Activated CD4-positive, alpha-beta T cell treated with anti-CD3 and anti-CD28 coated beads, Interleukin-2, Interleukin-6, amounts not matched to agents 100 ng/mL and 50 ng/mL, durations not matched to agents 16 hours and 8 hours (primary cell): ENCODE measurements at regions not wholly inside any gene's neighbourhood (a gene's known extent, or its start where the extent isn't known, plus 50 kb on each side); places are given as distances from the start of the nearest gene placed in this dataset.
"Not testable (repeated sequence)": the region's sequence is repeated elsewhere in the genome, so short reads cannot be mapped to it uniquely, and the experiment has no call there.

Source experiments
- DNase-seq: peaks from one replicate; pipeline ENCODE4 v3.0.0-alpha.2; 2020

DNA sequence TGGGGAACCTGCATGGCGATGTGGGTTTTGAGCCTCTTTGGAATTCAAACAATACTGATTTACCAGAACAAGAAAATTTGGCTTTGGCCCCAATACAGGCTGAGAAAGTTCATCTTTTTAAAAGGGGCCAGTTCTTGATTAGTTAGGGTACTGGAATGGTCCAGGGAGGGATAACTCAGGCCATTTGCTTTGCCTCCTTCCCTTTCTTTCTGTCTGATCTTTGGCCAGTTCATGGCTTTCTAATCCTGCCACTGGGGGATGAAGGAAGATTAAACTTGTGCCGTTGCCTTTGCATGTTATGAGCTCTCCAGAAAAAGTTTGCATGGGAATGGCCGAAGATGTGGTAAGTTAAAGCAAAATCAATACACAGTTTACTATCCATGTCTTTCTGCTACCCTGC, 78.4 kb downstream of the ADAMTS15 start:
- DNase-seq = no peak

- no peak for DNase-seq
These were observed 79.3 kb downstream of the ADAMTS15 start for GRCh38 chr11:130527636-130528297.

DNA sequence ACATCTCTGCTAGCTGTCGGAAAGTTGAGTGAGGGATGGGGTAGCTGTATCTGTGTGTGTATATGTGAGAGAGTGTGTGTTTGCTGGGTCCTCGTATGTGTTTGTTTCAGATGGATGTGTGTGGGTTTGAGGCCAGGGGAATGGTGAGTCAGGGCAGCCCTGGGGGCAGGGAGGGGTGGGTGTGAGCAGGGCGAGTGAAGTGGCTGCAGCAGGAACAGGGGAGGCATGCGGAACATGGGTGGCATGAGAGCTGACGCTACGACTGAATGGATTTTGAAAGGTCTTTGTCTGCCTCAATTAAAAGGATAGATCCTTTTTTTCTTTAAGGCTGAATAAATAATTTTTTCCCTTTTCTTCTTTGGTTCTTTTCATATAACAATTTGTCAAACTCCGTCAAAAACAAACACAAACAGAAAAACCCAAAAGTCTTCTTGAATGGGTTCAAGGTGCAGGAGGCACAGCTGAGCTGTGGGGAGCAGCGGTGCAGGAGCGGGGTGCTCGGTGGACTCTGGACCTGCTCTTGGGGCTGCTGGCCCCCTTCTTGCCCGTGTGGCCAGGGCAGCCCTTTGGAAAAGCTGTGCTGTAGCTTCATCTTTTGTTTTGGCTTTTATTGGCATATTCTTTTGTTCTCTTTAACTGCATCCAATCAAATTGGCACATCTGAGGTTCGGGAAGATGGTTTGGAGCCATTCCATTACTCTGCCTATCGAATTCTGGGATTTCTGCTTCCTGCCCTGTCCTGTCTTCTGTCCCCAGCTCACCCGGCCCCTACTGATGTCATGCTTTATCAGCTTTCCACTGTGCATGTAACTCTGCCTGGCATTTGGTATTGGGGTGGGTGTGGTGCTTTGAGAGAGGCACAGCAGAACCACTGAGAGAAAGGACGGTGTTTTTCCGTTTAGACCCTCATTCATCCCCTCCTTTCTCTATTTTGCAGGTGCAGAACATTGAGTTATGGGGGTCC, 80.1 kb downstream of the ADAMTS15 start:
- no peak for DNase-seq

GRCh38 chr11:130529366-130529765, 80.9 kb downstream of the ADAMTS15 start:
- DNase-seq = no peak

DNA sequence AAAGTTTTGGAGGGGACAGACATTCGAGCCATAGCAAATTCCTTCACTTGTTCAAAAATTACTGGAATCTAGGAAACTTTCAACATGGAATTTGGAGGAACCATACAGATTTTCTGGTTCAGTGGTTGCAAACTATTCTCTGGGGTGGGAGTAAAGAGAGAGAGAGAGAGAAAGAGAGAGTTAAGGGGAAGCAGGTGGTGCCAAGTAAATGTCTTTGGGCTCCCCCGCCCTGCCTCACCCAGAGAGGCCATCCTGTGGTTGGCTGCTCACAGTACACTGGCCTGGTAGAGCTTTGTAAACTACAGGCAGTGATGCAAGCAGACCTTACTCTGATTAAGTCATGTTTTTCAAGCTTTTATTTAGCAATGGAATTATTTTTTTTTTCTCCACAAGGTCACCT, 82.6 kb downstream of the ADAMTS15 start:
- no peak for DNase-seq

GRCh38 chr11:130533113-130533798, 84.8 kb downstream of the ADAMTS15 start:
- DNase-seq = no peak

DNA sequence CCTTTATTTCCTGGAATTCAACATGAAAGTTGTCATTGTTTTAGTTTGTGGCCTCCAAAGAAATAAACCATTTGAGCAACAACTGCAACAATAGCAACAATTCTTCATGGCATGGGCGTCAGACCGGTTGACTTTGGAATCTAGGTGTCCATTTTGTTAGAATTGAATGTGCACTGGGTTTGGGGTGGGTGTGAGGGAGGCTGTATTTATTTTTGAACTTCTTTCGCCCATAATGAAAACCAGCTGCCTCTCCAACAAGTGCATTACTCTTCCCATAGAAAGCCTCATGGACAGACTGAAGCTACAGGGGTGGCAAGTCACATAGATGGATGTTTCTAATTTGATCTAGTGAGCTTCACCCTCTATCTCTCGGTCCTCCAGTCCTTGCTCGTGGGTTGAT, 85.4 kb downstream of the ADAMTS15 start:
- no peak for DNase-seq

DNA sequence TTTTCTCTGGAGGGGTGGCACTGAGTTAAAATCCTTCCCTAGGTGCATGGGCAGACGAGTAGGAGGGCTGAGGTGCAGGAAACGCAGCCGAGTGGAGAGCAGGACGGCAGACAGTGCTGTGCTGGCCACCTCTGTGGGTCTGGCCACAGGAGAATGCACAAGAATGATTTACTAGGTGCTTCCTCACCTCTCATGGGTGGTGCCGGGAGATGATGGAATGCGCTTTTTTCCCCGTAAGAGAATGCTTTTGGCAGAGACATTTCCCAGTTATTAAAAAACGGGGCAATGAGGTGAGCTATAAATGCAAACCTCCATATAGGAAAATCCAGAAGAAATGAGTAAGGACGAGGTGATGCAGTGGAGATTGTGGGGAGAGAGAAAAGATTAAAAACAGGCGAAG, 86.1 kb downstream of the ADAMTS15 start:
- DNase-seq = no peak

- DNase-seq = no peak
These were observed 87.1 kb downstream of the ADAMTS15 start for GRCh38 chr11:130535520-130535919.

DNA sequence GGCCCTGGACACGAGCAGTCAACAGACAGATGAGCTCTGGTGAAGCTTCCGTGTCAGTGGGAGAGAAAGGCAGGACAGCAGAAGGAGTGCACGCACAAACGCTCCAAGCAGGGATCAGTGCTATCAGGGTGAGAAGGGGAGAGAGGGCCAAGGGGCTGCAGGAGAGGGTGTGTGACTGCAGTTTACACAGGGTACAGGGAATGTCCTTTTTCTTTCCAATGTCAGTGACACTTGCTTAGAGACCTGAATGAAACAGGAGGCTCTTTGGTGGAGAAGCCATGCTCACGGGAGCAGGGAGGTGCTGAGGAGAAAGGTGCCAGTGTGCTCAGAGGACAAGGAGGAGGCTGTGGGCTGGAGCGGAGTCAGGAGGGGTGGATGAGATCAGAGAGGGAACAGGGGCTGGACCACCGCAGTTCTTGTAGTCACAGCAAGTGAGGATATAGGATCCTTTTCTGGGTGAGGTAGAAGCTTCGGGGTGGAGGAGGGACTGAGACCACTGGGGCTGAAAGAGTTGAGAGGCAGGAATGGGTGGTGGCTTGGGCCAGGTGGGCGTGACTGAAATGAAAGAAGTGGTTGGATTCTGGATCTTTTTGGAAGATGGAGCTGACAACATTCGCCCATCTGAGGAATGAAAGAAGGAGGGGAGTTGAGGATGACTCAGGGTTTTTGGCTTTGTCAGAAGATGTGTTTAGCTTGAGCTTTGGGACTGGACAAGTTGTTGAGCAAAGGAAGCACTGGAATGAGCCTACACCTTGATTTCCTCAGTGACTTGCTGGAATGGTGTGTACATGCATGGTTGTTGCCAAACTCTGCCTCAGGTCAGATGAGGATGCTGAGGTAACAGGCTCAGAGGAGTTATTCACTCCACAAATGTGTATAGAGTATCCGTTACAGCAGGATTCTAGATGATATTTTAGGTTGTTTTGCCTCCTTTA, 87.9 kb downstream of the ADAMTS15 start:
- no peak for DNase-seq

GRCh38 chr11:130539680-130540079, 91.2 kb downstream of the ADAMTS15 start:
- not testable (repeated sequence) for DNase-seq

DNA sequence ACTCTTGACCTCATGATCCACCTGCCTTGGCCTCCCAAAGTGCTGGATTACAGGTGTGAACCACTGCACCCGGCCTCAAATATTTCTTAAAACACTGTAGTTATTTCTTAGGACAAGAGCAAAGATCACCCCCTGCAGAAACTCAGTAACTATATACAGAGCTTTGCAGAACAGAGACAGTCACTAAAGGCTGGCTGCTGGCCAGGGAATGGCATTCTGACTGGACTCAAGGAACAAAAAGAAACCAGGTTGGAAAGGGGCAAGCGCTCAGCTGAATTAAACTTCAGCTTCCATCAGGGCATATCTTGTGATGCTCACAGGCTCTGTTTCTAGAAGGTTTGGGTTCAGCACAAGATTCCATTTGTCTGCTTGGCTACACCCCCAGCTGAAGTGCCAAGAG, 95.8 kb downstream of the ADAMTS15 start:
- no peak for DNase-seq

DNA sequence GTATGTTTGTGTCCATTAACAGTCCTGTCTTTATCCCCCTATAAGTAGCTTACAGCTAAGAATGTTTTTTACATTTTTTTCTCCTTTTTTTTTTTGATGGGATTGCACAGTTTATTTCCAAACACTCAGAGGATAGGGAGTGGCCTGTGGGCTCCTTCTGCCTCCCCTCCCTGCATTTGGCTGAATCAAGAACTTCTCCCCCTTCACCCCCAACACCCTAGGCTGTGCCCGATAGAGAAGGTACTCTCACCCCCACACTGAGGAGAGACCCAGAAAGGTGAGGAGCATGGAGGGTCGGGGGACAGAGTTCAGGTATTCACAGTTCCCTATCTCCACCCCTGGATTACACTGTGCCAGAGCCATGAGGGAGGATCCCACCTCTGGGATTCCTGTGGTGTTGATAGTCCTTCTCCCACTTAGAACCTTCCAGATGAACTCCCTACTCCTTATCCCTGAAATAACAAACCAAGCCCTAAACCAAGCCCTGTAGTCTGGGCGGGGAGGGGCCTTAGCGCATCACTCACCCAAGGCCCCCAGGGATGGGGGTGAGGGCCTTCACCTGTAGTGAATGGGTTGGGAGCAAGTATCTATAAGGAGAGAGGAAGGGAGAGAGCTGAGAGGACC, 97.1 kb downstream of the ADAMTS15 start:
- no peak for DNase-seq

GRCh38 chr11:130546438-130546837, 98.0 kb downstream of the ADAMTS15 start:
- no peak for DNase-seq

GRCh38 chr11:130546901-130547694, 98.7 kb downstream of the ADAMTS15 start:
- DNase-seq = no peak

GRCh38 chr11:130547761-130548490, 99.5 kb downstream of the ADAMTS15 start:
- no peak for DNase-seq

GRCh38 chr11:130548491-130548833, 100.0 kb downstream of the ADAMTS15 start:
- DNase-seq = no peak

DNA sequence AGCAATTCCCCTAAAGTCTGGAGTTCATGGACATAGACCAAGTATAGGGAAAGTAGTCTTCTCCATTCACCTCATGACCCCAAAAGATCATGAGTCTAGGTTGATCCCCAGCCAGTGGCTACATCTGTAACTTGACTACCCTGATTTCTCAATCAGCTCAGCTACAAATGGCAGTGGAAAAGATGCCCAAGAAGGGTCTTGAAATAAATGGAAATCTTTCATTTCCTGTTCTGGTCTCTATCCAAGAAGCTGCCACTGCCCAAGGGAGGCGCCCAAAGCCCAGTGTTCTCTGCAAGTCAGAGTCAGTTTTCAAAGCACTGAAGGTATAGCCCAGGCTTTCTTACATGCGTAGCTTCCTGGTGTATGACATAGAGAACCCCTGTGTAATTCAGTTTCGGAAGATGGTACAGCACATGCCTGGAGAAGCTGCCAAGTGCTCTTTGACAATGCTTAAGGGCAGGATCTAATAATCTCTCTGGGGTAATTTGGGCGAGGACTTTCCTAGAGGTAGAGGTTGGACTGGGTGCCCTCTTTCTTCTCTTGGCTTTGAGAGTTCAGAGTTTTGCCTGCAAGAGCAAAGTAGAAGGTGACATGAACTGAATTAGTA, 101.1 kb downstream of the ADAMTS15 start:
- DNase-seq = no peak

DNA sequence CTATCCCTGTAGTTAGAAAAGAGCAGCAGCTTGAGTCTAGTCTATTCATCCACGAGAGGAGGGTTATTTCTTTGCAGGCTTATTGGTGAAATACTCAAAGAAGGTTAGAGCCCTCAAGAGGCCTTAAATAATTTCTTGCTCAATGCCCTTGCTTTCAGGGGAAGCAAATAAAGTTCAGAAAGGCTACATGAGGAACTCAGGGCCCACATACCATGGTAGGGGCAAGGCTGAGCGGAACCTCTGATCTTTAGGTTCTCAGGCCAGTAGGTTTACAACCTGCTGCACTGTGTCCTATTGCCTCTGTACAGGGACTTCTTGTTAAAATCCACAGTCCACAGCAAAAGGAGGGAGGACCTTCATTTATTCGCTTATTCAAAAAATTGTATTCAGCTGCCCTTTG, 101.7 kb downstream of the ADAMTS15 start:
- no peak for DNase-seq

- no peak for DNase-seq
These were observed 102.5 kb downstream of the ADAMTS15 start for GRCh38 chr11:130550984-130551383.
